Transverse colon (tissue), 4 donors: ENCODE measurements at regions not wholly inside any gene's neighbourhood (a gene's known extent, or its start where the extent isn't known, plus 50 kb on each side); places are given as distances from the start of the nearest gene placed in this dataset.

Source experiments
- DNase-seq: peaks from one replicate; pipeline ENCODE4 v3.0.0-alpha.2; 2019
- H3K27ac ChIP-seq, 4 donors: fragments of 200-600 bp; sonication (generic); 2 replicates each; pipeline ENCODE4 v1.5.1; 2016 to 2018; ENCODE audit warnings: inconsistent platforms in 4 of 4
- H3K27me3 ChIP-seq: fragments of 200-600 bp; sonication (generic); 2 replicates; pipeline ENCODE4 v1.5.1; 2017; ENCODE audit warnings: inconsistent platforms
- H3K36me3 ChIP-seq, 4 donors: fragments of 200-600 bp; sonication (generic); 2 replicates each; pipeline ENCODE4 v1.5.1; 2017 to 2019; ENCODE audit warnings: inconsistent platforms in 4 of 4
- H3K4me1 ChIP-seq, 4 donors: fragments of 200-600 bp; sonication (generic); 2 replicates each; pipeline ENCODE4 v1.5.1; 2017 to 2020; ENCODE audit warnings: inconsistent platforms in 4 of 4
- H3K4me3 ChIP-seq, 4 donors: fragments of 200-600 bp; sonication (generic); 1 replicate in 1 of 4; 2 replicates in 3 of 4; pipeline versions ENCODE4 v1.5.1 to v1.6.1; 2017 to 2019; ENCODE audit warnings: inconsistent platforms in 4 of 4
- H3K9me3 ChIP-seq, 2 donors: fragments of 200-600 bp; sonication (generic); 2 replicates each; pipeline ENCODE4 v1.5.1; 2017 to 2019; ENCODE audit warnings: inconsistent platforms in 2 of 2
- EP300 ChIP-seq: sonication (generic); formaldehyde crosslinking; IDR thresholded peaks from one replicate; pipeline ENCODE4 v1.6.1; 2017; ENCODE audit warnings: antibody characterized with exemption, low read depth
- POLR2A ChIP-seq: fragments of 450-650 bp; IDR thresholded peaks from one replicate; pipeline ENCODE4 v1.6.1; 2016; ENCODE audit warnings: antibody characterized with exemption, mild to moderate bottlenecking, moderate library complexity
- POLR2AphosphoS5 ChIP-seq, 3 donors: sonication (generic); formaldehyde crosslinking; IDR thresholded peaks; one replicate each; pipeline ENCODE4 v1.6.1; 2016; ENCODE audit warnings: antibody characterized with exemption in 3 of 3
- WGBS, 2 donors: methylation state at CpG; one replicate each; pipeline ENCODE4 v1.1.5; 2018; ENCODE audit warnings: low coverage in 1 of 2; 5-methylcytosine and 5-hydroxymethylcytosine counted together
- in situ Hi-C, 4 donors: fragments of 200-750 bp; cut with MboI; loops; one replicate each; pipeline versions ENCODE4 v1.15.0 to v1.15.1; 2017; ENCODE audit warnings: low sequenced_read_pairs in 3 of 4, low pct_ligation_motif_present in 1 of 4, low pct_unique_long_range_greater_than_20kb in 1 of 4
- intact Hi-C: fragments of 100-400 bp; cut with DNase I; formaldehyde crosslinking; loops from one replicate; pipeline ENCODE4 v1.15.1; 2023; ENCODE audit warnings: low total_unique reads
- TF ChIP-seq, protein P1 (sequence below), 5 experiments: fragments of 200-600 bp in 3 of 5; fragments of 450-650 bp in 2 of 5; sonication (generic) in 3 of 5; IDR thresholded peaks; 1 replicate in 2 of 5; 2 replicates in 3 of 5; pipeline ENCODE4 v1.5.1; 2016 to 2017; ENCODE audit warnings: antibody characterized with exemption in 5 of 5, inconsistent platforms in 3 of 5, mild to moderate bottlenecking in 2 of 5, moderate library complexity in 1 of 5

GRCh38 chr9:88074931-88075330, 63.3 kb downstream of the SPATA31C2 start:
- H3K36me3 ChIP-seq = no peaks in the 10 kb centered on the region
- no peak overlapping the region for H3K27ac ChIP-seq
- peaks cover 0 to 21% (median 10%) of the 10 kb centered on the region in 4 donors for H3K4me1 ChIP-seq
- no peak for TF ChIP-seq POLR2AphosphoS5 (IDR thresholded peaks at IDR 0.05)
- TF ChIP-seq, protein P1, sequence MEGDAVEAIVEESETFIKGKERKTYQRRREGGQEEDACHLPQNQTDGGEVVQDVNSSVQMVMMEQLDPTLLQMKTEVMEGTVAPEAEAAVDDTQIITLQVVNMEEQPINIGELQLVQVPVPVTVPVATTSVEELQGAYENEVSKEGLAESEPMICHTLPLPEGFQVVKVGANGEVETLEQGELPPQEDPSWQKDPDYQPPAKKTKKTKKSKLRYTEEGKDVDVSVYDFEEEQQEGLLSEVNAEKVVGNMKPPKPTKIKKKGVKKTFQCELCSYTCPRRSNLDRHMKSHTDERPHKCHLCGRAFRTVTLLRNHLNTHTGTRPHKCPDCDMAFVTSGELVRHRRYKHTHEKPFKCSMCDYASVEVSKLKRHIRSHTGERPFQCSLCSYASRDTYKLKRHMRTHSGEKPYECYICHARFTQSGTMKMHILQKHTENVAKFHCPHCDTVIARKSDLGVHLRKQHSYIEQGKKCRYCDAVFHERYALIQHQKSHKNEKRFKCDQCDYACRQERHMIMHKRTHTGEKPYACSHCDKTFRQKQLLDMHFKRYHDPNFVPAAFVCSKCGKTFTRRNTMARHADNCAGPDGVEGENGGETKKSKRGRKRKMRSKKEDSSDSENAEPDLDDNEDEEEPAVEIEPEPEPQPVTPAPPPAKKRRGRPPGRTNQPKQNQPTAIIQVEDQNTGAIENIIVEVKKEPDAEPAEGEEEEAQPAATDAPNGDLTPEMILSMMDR (IDR thresholded peaks at IDR 0.05) = no peak
- TF ChIP-seq EP300 = no peak
- no peak for TF ChIP-seq POLR2A
- in situ Hi-C loops = loop anchor here in 1 of 4 donors (25.0 kb wide), 3 partner anchors 113 to 937 kb away; partner anchors contain the start of gene CDK20
- intact Hi-C loops = no loop called here
- no peaks in the 10 kb centered on the region for H3K27me3 ChIP-seq
- WGBS, 2 donors = 97 to 100% methylated on average over 4 to 5 of the region's 5 CpGs
- no peak for DNase-seq
- H3K9me3 ChIP-seq = no peaks in the 10 kb centered on the region
- H3K4me3 ChIP-seq = no peak overlapping the region

- H3K27me3 ChIP-seq = no peaks in the 10 kb centered on the region
- DNase-seq = no peak
- H3K36me3 ChIP-seq = no peaks in the 10 kb centered on the region
- in situ Hi-C loops (loop anchor here in 1 of 4 donors (25.0 kb wide), 1 partner anchor 111 kb away; the partner anchor contains the start of gene CDK20), intact Hi-C loops (no loop called here)
- TF ChIP-seq, protein P1 (IDR thresholded peaks at IDR 0.05) = no peak
- TF ChIP-seq POLR2A (no peak), EP300 (no peak), POLR2AphosphoS5 (IDR thresholded peaks at IDR 0.05) (no peak)
- 90 to 100% methylated on average over 2 of the region's 2 CpGs for WGBS, 2 donors
- no peaks in the 10 kb centered on the region for H3K9me3 ChIP-seq
- H3K27ac ChIP-seq = no peak overlapping the region
- H3K4me1 ChIP-seq = peaks cover 0 to 21% (median 10%) of the 10 kb centered on the region in 4 donors
- no peak overlapping the region for H3K4me3 ChIP-seq
These were observed 65.4 kb downstream of the SPATA31C2 start for GRCh38 chr9:88072831-88073375.

- DNase-seq = no peak
- TF ChIP-seq POLR2AphosphoS5 (IDR thresholded peaks at IDR 0.05) = no peak
- no peak for TF ChIP-seq EP300
- no peak for TF ChIP-seq POLR2A
- TF ChIP-seq, protein P1 (IDR thresholded peaks at IDR 0.05) = no peak
- Histone ChIP-seq H3K4me1 (peaks cover 0 to 9% (median 3%) of the 10 kb centered on the region in 4 donors), H3K4me3 (no peak overlapping the region), H3K9me3 (no peaks in the 10 kb centered on the region), H3K27me3 (no peaks in the 10 kb centered on the region), H3K27ac (no peak overlapping the region), H3K36me3 (no peaks in the 10 kb centered on the region)
- in situ Hi-C loops = loop anchor here in 1 of 4 donors (25.0 kb wide), 1 partner anchor 109 kb away; the partner anchor contains the start of gene CDK20
- 60 to 66% methylated on average over 1 to 2 of the region's 2 CpGs for WGBS, 2 donors
- intact Hi-C loops = no loop called here
These were observed 66.9 kb downstream of the SPATA31C2 start for GRCh38 chr9:88071331-88071730.

- no peak overlapping the region for H3K27ac ChIP-seq
- H3K9me3 ChIP-seq = no peaks in the 10 kb centered on the region
- no peaks in the 10 kb centered on the region for H3K36me3 ChIP-seq
- 63 to 70% methylated on average over 2 to 3 of the region's 3 CpGs for WGBS, 2 donors
- intact Hi-C loops (no loop called here), in situ Hi-C loops (loop anchor here in 1 of 4 donors (25.0 kb wide), 1 partner anchor 103 kb away; the partner anchor contains the start of gene CDK20)
- no peaks in the 10 kb centered on the region for H3K27me3 ChIP-seq
- no peak overlapping the region for H3K4me3 ChIP-seq
- H3K4me1 ChIP-seq = peaks cover 0 to 4% (median 0%) of the 10 kb centered on the region in 4 donors
- DNase-seq = no peak
- TF ChIP-seq, protein P1 (IDR thresholded peaks at IDR 0.05) = no peak
- TF ChIP-seq EP300 (no peak), POLR2A (no peak), POLR2AphosphoS5 (IDR thresholded peaks at IDR 0.05) (no peak)
These were observed 72.7 kb downstream of the SPATA31C2 start for GRCh38 chr9:88065619-88066018.
